Stimulated activated CD8-positive, alpha-beta memory T cell treated with anti-CD3 and anti-CD28 coated beads, Interleukin-12 subunit alpha, Interleukin-12 subunit beta, amount 100 ng/mL, for 24 hours (primary cell): ENCODE measurements at regions not wholly inside any gene's neighbourhood (a gene's known extent, or its start where the extent isn't known, plus 50 kb on each side); places are given as distances from the start of the nearest gene placed in this dataset.

Experiments
- DNase-seq: peaks from one replicate; pipeline ENCODE4 v3.0.0-alpha.2; 2020; ENCODE audit errors: extremely low read depth

DNA sequence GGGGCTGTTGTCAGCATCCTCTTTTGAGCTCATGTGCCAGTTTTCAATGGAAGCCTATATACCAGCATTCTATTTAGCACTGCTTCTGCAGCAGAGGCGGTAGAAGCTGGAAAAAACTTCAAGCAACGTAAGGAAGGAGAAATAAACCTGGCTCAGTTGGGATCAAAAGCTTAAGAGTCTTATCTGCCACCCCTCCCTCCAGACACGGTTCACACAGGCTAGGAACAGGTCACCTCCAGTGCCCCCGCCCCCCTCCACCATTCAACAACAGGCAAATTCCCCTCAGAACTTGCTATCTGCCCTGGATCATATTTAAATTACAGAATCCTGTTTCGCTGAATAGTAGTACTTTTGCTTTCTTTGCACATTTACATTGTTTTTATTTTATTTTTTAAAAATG lies 384.8 kb upstream of the PKDCC start:
- no peak for DNase-seq

DNA sequence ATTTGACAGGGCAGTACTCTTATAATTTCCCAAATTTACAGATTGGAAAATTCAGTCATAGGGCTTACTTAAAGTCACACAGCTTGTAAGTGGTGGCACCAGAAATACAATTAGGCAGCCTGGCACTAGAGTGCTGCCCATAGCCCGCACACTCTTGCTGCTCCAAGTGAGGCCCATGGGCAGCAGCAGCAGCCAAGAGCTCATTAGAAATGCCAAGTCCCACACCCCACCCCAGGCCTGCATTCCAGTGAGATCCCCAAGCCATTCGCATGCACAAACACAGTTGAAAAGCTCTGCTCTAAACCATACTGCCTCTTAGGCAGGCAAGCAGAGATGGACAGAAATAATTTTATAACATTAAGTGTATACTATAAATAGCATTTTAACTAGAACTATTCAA lies 379.3 kb upstream of the PKDCC start:
- no peak for DNase-seq

DNA sequence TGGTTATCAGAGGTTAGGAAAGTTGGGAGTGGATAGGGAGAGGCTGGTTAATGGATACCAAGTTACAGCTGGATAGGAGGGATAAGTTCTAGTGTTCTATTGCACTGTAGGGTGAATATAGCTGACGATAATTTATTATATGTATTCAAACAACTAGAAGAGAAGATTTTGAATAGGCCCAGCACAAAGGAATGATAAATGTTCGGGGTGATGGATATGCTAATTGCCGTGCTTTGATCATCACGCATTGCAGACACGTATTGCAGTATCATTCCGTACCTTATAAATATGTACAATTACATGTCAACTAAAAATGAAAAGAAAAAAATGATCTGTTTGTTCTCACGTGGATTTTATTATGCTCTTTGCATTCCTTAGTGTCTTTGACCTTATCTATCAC lies 369.2 kb upstream of the PKDCC start:
- no peak for DNase-seq

DNA sequence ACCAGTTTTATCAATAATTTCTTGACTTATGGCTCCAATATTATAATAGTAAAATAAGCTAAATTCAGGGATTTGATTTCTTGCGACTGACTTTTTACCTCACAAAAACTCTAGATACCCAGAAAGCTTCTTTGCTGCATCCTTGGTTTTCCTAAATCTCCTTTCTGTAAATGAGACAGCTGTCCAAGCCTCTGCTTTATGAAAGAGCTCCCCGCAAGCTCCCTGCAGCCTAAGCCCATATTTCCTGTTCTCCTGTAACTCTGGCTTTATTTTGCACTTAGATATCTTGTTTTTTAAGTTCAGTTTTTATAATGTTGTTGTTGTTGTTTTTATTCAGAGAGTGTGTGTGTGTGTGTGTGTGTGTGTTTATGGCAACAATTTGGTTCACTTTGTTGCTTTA lies 361.7 kb upstream of the PKDCC start:
- no peak for DNase-seq

DNA sequence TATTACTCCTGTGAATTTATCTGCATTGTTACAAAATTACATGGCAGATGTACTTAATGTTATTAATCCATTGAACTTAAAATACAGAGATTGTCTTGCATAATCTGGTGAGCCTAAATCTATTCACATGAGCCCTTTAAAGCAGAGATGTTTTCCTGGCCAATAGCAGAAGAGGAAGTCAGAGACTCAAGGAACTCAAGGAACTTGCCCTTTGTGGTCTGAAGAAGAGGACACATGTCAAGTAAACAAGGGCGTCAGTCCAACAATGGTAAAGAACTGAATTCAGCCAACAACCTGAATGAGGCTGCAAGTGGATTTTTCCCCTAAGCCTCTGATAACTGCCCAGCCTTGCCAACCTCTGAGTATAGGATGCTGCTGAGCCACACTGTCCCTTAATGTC lies 356.3 kb upstream of the PKDCC start:
- no peak for DNase-seq

DNA sequence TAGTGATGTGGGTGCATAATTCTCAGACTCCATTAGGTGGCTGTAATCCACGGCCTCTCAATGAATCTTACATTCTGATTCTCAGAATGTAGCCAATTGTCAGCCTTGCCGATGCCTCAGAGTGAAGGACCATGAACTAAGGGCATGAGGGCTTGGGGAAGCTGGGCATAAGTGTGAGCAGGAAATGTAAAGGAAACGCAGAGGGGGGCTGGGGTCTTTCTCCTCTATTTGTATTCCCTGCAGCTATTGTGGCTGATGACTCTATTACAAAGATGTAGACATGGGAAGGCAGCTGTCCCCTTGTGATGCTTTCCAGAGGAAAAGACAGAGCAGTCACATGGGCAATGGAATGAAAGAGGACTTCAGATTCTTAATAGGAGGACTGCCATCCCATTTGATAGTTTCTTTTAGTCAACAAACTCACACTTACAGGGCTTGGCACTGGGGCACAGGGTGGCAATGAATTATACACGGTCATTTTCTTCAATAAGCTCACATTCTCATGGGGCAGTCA lies 353.2 kb upstream of the PKDCC start:
- DNase-seq, result no peak

- no peak for DNase-seq
These were observed 352.4 kb upstream of the PKDCC start for GRCh38 chr2:41695198-41696113.

GRCh38 chr2:41697389-41697788 lies 350.4 kb upstream of the PKDCC start:
- DNase-seq, result no peak

- DNase-seq, result no peak
These were observed 349.0 kb upstream of the PKDCC start for GRCh38 chr2:41698678-41699422.

GRCh38 chr2:41701231-41701630 lies 346.6 kb upstream of the PKDCC start:
- DNase-seq, result no peak

DNA sequence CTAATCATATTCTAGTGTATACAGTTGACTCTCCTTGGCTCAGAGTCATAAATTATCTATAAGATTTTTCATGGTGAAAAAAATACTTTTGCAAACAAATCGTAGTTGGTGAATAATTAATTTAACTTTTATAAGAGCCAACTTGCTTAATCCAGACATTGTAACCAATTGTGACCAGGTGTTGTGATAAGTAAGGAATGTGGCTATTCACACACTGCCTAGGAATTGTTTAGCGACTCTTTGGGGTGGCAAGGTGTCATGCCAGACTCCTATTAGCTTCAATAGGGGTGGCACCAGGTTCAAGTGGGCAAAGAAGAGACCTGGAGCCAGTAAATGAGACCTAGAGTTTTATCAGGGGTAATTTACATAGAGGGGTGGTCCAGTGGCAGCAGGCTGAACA lies 344.7 kb upstream of the PKDCC start:
- no peak for DNase-seq

DNA sequence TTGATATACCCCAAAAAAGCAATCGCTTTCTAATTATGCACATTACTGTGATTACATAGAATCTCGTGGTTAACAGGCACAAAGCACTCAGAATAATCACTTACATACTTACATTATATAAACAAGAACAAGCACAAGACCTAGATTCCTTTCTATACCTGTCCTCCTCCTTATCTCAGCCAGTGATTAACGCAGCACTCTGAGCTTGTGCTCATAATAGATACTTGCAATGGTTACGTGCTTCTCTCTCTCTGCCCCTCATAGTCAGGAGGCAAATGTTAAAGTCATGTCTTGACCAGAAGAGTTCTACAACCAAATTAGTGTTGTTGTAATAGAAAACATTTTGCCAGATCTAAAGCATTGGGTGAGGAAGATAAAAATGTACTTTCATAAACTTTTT lies 342.2 kb upstream of the PKDCC start:
- DNase-seq, result no peak

DNA sequence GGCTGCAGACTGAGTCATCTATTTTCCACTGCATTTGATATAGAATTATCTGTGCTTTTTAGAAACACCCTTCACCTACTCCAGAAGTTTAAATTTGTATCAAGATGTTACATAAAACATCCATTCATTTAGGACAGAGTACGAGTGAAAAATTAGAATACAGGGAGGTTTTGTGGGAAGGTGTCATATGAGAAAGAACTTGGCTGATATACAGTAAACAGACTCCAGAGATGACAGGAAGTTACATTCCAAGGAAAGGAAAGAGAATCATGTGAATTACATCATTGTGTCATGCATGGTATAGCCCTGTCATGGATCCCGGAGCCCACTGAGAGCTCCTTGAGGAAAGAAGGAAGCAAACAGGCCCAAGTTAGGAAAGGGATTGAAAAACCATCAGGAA lies 341.5 kb upstream of the PKDCC start:
- no peak for DNase-seq

GRCh38 chr2:41707790-41708451 lies 339.9 kb upstream of the PKDCC start:
- no peak for DNase-seq

DNA sequence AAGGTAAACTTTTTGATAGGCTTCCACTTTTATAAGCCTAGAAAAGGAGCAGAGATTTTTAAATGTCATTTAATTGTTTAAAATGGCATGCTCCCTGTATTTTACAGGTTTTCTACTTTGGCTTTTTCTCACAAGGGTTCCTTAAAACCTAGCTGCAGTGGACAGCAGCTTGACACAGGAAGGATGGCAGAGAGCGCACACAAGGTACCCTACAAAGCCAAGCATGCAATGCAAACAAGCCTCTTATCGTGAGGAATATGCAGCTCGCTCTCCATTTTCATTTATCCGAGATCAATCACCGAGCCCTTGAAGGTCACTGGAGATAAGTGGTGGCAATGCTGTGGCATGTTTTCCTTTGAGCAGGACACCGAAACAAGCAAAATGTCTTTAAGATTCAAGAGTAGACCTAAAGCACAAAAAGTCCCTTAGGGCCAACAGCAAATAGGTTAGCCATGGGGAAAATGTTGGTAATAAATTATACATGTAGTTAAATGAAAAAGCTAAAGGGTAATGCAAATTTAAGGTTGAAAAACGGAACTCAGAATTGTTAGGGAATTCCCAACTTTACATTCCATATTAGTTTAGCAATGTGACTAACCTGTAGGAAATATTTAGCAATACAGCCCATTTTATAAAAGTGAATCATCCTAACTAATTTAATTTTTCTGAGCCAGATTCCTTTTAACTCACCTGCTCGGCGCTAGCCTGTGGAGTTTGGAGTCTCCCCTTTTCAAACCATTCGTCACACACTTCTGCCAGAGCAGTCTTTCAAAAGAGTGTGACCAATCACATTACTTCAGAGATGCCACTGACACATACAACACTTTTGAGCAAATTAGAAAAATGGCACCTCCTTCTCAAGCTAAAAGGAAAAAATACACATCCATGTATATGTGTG lies 337.9 kb upstream of the PKDCC start:
- DNase-seq, result no peak

DNA sequence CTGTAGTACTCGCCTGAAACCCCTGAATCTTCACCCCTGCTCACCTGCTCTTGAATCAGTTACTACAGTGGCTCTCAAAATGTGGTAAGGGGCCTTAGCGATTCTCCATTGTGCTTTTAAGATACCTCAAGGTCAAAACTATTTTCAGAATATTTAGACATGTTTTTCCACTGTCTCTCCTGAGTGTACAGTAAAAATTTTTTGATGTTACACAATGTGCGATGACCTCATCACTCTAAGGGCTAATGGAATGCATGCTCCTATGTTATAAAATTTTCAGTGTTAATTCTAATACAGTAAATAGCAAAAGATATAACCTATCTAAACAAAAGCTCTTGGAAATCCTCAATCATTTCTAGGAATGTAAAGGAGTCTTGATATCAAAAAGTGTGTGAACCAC lies 336.9 kb upstream of the PKDCC start:
- no peak for DNase-seq

DNA sequence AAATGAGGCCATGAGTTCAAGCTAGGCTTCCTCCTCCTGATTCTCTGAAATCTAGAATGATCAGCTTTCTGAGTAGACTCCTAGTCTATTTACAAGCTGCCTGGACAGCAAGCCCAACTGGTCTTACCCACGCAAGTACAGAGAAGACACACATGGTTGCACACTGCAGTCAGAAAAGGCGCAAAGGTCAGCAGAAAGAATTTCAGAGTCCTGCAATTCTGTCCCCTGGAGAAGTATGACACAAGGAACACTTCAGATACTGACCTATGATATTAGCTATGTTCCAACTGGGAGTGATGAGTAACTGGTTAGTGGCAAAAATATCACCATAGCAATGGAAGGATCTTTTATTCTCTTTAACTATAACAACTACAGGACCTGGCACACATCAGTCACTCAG lies 336.1 kb upstream of the PKDCC start:
- no peak for DNase-seq

DNA sequence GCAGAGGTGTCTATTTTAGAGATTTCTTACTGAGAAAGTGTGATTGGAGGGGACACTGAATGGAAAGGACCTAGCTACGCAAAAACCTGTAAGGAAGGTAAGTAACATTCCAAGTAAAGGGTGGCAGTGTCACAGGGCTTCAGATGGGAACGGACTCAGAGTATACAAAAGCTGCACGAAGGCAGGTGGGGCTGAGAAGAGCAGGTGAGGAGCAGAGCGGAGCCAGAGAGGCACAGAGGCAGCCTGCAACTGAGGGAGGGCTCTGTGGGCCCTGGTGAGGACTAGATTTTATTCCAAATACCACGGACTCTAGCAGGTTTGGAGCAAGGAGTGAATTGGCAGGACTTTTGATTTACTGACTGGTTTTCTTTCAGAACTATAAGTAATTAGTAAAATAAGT lies 331.3 kb upstream of the PKDCC start:
- DNase-seq, result no peak

DNA sequence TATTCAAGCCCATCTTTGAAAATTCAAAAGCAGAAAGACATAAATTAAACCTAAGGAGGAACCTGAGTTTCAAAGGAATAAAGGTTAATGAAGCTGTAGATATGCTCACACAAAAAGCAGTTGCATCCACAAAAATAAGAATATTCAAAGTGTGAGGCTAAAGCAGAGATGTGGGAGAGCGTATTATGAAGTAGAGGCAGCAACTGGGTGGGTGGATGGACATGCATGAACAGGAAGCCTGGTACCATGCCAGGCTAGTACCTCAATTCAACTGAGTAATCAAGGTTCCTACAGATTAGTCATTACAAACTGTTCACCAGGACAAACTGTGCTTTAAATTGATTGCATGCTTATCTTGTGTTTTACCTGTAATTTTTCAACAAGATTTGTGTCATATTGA lies 330.0 kb upstream of the PKDCC start:
- no peak for DNase-seq

DNA sequence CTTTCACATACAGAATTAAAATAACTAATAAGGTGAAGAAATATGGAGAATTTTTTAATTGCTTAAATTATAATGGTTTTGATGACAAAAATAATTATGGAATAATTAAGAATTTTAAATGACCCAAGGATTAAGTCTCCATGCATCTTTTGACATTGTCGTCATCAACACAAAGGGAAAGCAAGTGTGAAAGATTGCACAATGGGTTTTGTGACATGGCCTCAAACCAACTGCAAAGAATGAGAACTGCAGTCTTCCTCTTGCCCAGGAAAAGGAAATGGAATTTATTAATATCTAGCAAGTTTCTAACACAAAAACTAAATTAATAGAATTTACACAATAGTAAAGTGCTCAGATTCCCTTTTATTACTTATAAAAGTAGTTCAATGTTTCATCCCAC lies 329.1 kb upstream of the PKDCC start:
- no peak for DNase-seq

- no peak for DNase-seq
These were observed 328.1 kb upstream of the PKDCC start for GRCh38 chr2:41719756-41720155.
